Loucy (cell line): ENCODE measurements at regions not wholly inside any gene's neighbourhood (a gene's known extent, or its start where the extent isn't known, plus 50 kb on each side); places are given as distances from the start of the nearest gene placed in this dataset.
"Not testable (repeated sequence)": the region's sequence is repeated elsewhere in the genome, so short reads cannot be mapped to it uniquely, and the experiment has no call there.

Source experiments
- H2AFZ ChIP-seq: fragments of 200-600 bp; sonication (generic); 2 replicates; pipeline ENCODE4 v1.6.0; 2016; ENCODE audit warnings: antibody characterized with exemption, mild to moderate bottlenecking, low read length, moderate library complexity
- H3F3A ChIP-seq: fragments of 200-600 bp; 2 replicates; pipeline ENCODE4 v1.6.0; 2016; ENCODE audit warnings: antibody characterized with exemption, low read depth, mild to moderate bottlenecking
- H3K27me3 ChIP-seq: fragments of 200-600 bp; sonication (generic); 2 replicates; pipeline ENCODE4 v1.6.1; 2014; ENCODE audit warnings: low read length, mild to moderate bottlenecking; ENCODE audit not compliant: insufficient read depth, poor library complexity, severe bottlenecking
- H3K36me3 ChIP-seq: fragments of 200-600 bp; sonication (generic); 2 replicates; pipeline ENCODE4 v1.6.1; 2016; ENCODE audit warnings: low read length; ENCODE audit not compliant: insufficient read depth
- H3K4me1 ChIP-seq: fragments of 200-600 bp; sonication (generic); 2 replicates; pipeline ENCODE4 v1.5.1; 2014; ENCODE audit warnings: low read length, mild to moderate bottlenecking; ENCODE audit not compliant: insufficient read depth, poor library complexity, severe bottlenecking
- H3K4me2 ChIP-seq: fragments of 200-600 bp; sonication (generic); 2 replicates; pipeline ENCODE4 v1.6.0; 2014; ENCODE audit warnings: antibody characterized with exemption, low read length, low read depth, mild to moderate bottlenecking; ENCODE audit not compliant: poor library complexity, severe bottlenecking
- H3K4me3 ChIP-seq: fragments of 200-600 bp; sonication (generic); 2 replicates; pipeline ENCODE4 v1.5.1; 2014; ENCODE audit warnings: low read length, mild to moderate bottlenecking, mixed read lengths; ENCODE audit not compliant: poor library complexity, severe bottlenecking
- H3K79me2 ChIP-seq: fragments of 200-600 bp; sonication (generic); 2 replicates; pipeline ENCODE4 v1.6.1; 2014; ENCODE audit warnings: low read length; ENCODE audit not compliant: insufficient read depth
- H3K9ac ChIP-seq: fragments of 200-600 bp; sonication (generic); 2 replicates; pipeline ENCODE4 v1.6.0; 2014; ENCODE audit warnings: mild to moderate bottlenecking, low read depth, low read length, moderate library complexity; ENCODE audit not compliant: poor library complexity, severe bottlenecking
- H3K9me2 ChIP-seq: fragments of 200-600 bp; sonication (generic); replicated peaks from 2 replicates; pipeline ENCODE4 v1.6.1; 2016; ENCODE audit warnings: low read depth, low read length, mixed read lengths
- H3K9me3 ChIP-seq: fragments of 200-600 bp; sonication (generic); 2 replicates; pipeline ENCODE4 v1.6.1; 2014; ENCODE audit warnings: mild to moderate bottlenecking, antibody characterized with exemption, low read length, low read depth; ENCODE audit not compliant: insufficient read depth
- H4K20me1 ChIP-seq: fragments of 200-600 bp; sonication (generic); 2 replicates; pipeline ENCODE4 v1.6.0; 2014; ENCODE audit warnings: antibody characterized with exemption, low read length, mild to moderate bottlenecking; ENCODE audit not compliant: insufficient read depth, poor library complexity, severe bottlenecking
- EZH2phosphoT487 ChIP-seq: fragments of 200-600 bp; IDR thresholded peaks from 2 replicates; pipeline ENCODE4 v1.6.1; 2018; ENCODE audit warnings: antibody characterized with exemption, mild to moderate bottlenecking, moderate library complexity, borderline replicate concordance
- TF ChIP-seq, protein P1 (sequence below): fragments of 200-600 bp; sonication (generic); conservative IDR thresholded peaks from 2 replicates; pipeline ENCODE4 v1.5.1; 2014; ENCODE audit warnings: mild to moderate bottlenecking, antibody characterized with exemption, low read length

DNA sequence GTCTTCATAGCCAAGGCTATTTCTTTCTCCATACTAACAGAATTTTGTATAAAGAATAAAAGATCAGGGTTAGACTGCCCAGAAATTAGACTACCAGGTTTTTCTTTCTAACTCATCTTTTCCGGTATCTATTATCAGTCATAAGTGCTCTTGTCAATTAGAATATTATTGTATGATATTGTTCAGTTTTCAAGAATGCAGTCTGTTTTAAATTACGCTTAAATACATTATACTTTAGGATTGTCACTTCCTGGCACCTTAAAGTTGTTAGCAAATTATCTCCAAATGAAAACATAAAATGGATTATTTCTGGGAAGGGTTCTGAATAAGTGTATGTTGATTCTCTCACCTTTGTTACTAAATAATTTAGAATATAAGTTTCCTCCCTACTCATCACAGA lies 497.2 kb downstream of the IGSF11 start:
- H3K9me3 ChIP-seq, result no peaks in the 10 kb centered on the region
- TF ChIP-seq, protein P1, sequence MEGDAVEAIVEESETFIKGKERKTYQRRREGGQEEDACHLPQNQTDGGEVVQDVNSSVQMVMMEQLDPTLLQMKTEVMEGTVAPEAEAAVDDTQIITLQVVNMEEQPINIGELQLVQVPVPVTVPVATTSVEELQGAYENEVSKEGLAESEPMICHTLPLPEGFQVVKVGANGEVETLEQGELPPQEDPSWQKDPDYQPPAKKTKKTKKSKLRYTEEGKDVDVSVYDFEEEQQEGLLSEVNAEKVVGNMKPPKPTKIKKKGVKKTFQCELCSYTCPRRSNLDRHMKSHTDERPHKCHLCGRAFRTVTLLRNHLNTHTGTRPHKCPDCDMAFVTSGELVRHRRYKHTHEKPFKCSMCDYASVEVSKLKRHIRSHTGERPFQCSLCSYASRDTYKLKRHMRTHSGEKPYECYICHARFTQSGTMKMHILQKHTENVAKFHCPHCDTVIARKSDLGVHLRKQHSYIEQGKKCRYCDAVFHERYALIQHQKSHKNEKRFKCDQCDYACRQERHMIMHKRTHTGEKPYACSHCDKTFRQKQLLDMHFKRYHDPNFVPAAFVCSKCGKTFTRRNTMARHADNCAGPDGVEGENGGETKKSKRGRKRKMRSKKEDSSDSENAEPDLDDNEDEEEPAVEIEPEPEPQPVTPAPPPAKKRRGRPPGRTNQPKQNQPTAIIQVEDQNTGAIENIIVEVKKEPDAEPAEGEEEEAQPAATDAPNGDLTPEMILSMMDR, result no peak
- no peak for TF ChIP-seq EZH2phosphoT487
- no peaks in the 10 kb centered on the region for H3K9me2 ChIP-seq
- no peaks in the 10 kb centered on the region for H3K36me3 ChIP-seq
- no peaks in the 10 kb centered on the region for H4K20me1 ChIP-seq
- H2AFZ ChIP-seq, result no peak overlapping the region
- H3K4me3 ChIP-seq, result no peak overlapping the region
- no peak overlapping the region for H3K4me2 ChIP-seq
- H3K4me1 ChIP-seq, result no peaks in the 10 kb centered on the region
- H3K9ac ChIP-seq, result no peak overlapping the region
- no peaks in the 10 kb centered on the region for H3K79me2 ChIP-seq
- H3K27me3 ChIP-seq, result no peaks in the 10 kb centered on the region
- H3F3A ChIP-seq, result no peaks in the 10 kb centered on the region

DNA sequence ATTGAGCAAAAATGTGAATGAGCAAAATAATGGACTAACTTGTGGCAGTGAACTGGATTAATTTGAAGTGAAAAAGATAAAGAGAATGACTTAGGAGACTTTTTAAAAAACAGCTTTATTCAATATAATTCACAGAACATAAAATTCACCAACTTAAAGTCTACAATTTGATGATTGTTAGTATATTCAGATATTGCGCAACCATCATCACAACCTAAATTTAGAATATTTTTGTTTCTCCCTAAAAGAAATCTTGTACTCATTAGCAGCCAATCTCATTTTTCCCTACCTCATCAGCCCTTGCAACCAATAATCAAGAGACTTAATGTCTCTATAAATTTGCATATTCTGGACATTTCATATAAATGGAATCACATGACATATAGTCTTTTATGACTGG lies 496.5 kb downstream of the IGSF11 start:
- H3K4me1 ChIP-seq, result no peaks in the 10 kb centered on the region
- H3K27me3 ChIP-seq, result no peaks in the 10 kb centered on the region
- H4K20me1 ChIP-seq, result no peaks in the 10 kb centered on the region
- no peaks in the 10 kb centered on the region for H3K9me3 ChIP-seq
- no peaks in the 10 kb centered on the region for H3K79me2 ChIP-seq
- no peaks in the 10 kb centered on the region for H3F3A ChIP-seq
- no peak overlapping the region for H3K9ac ChIP-seq
- no peaks in the 10 kb centered on the region for H3K36me3 ChIP-seq
- H3K4me3 ChIP-seq, result no peak overlapping the region
- TF ChIP-seq EZH2phosphoT487, result no peak
- TF ChIP-seq, protein P1, result no peak
- H2AFZ ChIP-seq, result no peak overlapping the region
- H3K9me2 ChIP-seq, result no peaks in the 10 kb centered on the region
- H3K4me2 ChIP-seq, result no peak overlapping the region

DNA sequence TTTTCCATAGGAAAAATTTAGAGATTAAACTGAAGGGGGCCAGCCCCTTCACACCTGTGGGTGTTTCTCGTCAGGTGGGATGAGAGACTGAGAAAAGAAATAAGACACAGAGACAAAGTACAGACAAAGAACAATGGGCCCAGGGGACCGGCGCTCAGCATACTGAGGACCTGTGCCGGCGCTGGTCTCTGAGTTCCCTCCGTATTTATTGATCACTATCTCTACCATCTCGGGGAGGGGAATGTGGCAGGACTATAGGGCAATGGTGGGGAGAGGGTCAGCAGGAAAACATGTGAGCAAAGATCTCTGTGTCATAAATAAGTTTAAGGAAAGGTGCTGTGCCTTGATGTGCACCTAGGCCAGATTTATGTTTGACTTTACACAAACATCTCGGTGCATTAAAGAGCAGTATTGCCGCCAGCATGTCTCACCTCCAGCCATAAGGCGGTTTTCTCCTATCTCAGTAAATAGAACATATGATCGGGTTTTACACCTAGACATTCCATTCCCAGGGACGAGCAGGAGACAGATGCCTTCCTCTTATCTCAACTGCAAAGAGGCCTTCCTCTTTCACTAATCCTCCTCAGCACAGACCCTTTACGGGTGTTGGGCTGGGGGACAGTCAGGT lies 494.7 kb downstream of the IGSF11 start:
- H3K9me2 ChIP-seq, H3K4me2 ChIP-seq: not testable (repeated sequence)

DNA sequence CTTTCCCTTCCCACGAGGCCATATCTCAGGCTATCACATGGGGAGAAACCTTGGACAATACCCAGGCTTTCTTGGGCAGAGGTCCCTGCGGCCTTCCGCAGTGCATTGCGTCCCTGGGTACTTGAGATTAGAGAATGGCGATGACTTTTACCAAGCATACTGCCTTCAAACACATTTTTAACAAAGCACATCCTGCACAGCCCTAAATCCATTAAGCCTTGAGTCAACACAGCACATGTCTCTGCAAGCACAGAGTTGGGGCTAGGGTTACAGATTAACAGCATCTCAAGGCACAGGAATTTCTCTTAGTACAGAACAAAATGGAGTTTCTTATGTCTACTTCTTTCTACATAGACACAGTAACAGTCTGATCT lies 494.2 kb downstream of the IGSF11 start:
- H3K4me2 ChIP-seq, H3K36me3 ChIP-seq, H3K4me3 ChIP-seq, H3K27me3 ChIP-seq, H4K20me1 ChIP-seq, H3K9me3 ChIP-seq, H3K9me2 ChIP-seq, H3K79me2 ChIP-seq, H3F3A ChIP-seq, H3K9ac ChIP-seq, H3K4me1 ChIP-seq, H2AFZ ChIP-seq: not testable (repeated sequence)

More for the DNA sequence above, 494.7 kb downstream of the IGSF11 start:
- H2AFZ ChIP-seq, H3K27me3 ChIP-seq, H3K79me2 ChIP-seq, H3K4me3 ChIP-seq, H3K36me3 ChIP-seq, H4K20me1 ChIP-seq, H3K9ac ChIP-seq, H3F3A ChIP-seq, H3K9me3 ChIP-seq, H3K4me1 ChIP-seq: not testable (repeated sequence)
